Endothelial cell of umbilical vein (primary cell): ENCODE measurements at regions not wholly inside any gene's neighbourhood (a gene's known extent, or its start where the extent isn't known, plus 50 kb on each side); places are given as distances from the start of the nearest gene placed in this dataset.

Experiments used
- BruUV-seq: library from RNA; stranded (reverse); fragments of 400-500 nt; replicated peaks from 2 replicates; lab custom pipeline; 2021; lab: Mats Ljungman, UMichigan
- CTCF ChIA-PET: fragments of 300-600, 350-600 bp; sonication (Branson Sonifier 250); formaldehyde crosslinking; loops from one replicate; lab custom pipeline; 2021; ENCODE audit warnings: antibody characterized with exemption, inconsistent platforms; lab: Charles Lee
- POLR2A ChIA-PET: fragments of 300-600, 350-600 bp; sonication (Branson Sonifier 250); formaldehyde crosslinking; loops from one replicate; lab custom pipeline; 2021; ENCODE audit warnings: antibody characterized with exemption, inconsistent platforms; lab: Charles Lee
- DNase-seq: peaks from one replicate; pipeline ENCODE4 v3.0.0-alpha.2; 2011; ENCODE audit warnings: low read depth, low spot score
- FAIRE-seq: peaks from 2 replicates; lab custom pipeline; 2011; peaks lifted over from hg19 to GRCh38; lab: Jason Lieb, UNC
- H2AFZ ChIP-seq: 2 replicates; pipeline ENCODE4 v1.6.0; 2012; ENCODE audit warnings: low read depth, low read length, control low read depth, inconsistent platforms
- H3K27ac ChIP-seq: 2 replicates; pipeline ENCODE4 v1.5.1; 2011; ENCODE audit warnings: low read depth, mild to moderate bottlenecking, control low read depth, low read length, moderate library complexity; ENCODE audit not compliant: insufficient read depth
- H3K27me3 ChIP-seq, 2 experiments: 2 replicates each; pipeline versions ENCODE4 v1.6.0 to v1.6.1; 2011; ENCODE audit warnings: low read length in 2 of 2, mixed read lengths in 1 of 2; ENCODE audit not compliant: control insufficient read depth in 2 of 2, insufficient read depth in 2 of 2
- H3K36me3 ChIP-seq, 2 experiments: 2 replicates in 1 of 2; 3 replicates in 1 of 2; pipeline ENCODE4 v1.5.1; 2011; ENCODE audit warnings: low read length in 2 of 2, mild to moderate bottlenecking in 1 of 2, moderate library complexity in 1 of 2; ENCODE audit not compliant: control insufficient read depth in 2 of 2, insufficient read depth in 2 of 2; ENCODE audit errors: extremely low read depth in 1 of 2
- H3K4me1 ChIP-seq: 3 replicates; pipeline ENCODE4 v1.5.1; 2011; ENCODE audit warnings: mild to moderate bottlenecking, low read length; ENCODE audit not compliant: control insufficient read depth, insufficient read depth; ENCODE audit errors: extremely low read depth
- H3K4me2 ChIP-seq: 2 replicates; pipeline ENCODE4 v1.6.1; 2011; ENCODE audit warnings: low read length, control low read depth, mixed read lengths; ENCODE audit not compliant: insufficient read depth
- H3K4me3 ChIP-seq, 3 experiments: fragments of 200-600 bp in 1 of 3; sonication (generic), shearing (Covaris generic) in 1 of 3; replicated peaks in 1 of 3; 2 replicates each; pipeline ENCODE4 v1.5.1; 2011 to 2016; ENCODE audit warnings: control low read depth in 3 of 3, low read length in 3 of 3, mild to moderate bottlenecking in 2 of 3, inconsistent platforms in 1 of 3, low read depth in 1 of 3, moderate library complexity in 1 of 3; ENCODE audit not compliant: insufficient read depth in 1 of 3
- H3K79me2 ChIP-seq: 2 replicates; pipeline ENCODE4 v1.6.0; 2012; ENCODE audit warnings: low read length, inconsistent platforms; ENCODE audit not compliant: control insufficient read depth, insufficient read depth
- H3K9ac ChIP-seq: replicated peaks from 2 replicates; pipeline ENCODE3; 2011; ENCODE audit warnings: low read length, control low read depth; ENCODE audit not compliant: insufficient read depth; ENCODE audit errors: extremely low read depth
- H3K9me1 ChIP-seq: replicated peaks from 3 replicates; pipeline ENCODE4 v1.6.0; 2011; ENCODE audit warnings: mild to moderate bottlenecking, low read length; ENCODE audit not compliant: control insufficient read depth, insufficient read depth; ENCODE audit errors: extremely low read depth
- H3K9me3 ChIP-seq: replicated peaks from 2 replicates; pipeline ENCODE4 v1.5.1; 2012; ENCODE audit warnings: low read length, inconsistent platforms; ENCODE audit not compliant: control insufficient read depth, insufficient read depth
- H4K20me1 ChIP-seq: replicated peaks from 2 replicates; pipeline ENCODE3; 2011; ENCODE audit warnings: mild to moderate bottlenecking, low read length; ENCODE audit not compliant: control insufficient read depth, insufficient read depth; ENCODE audit errors: extremely low read depth
- EZH2 ChIP-seq: IDR thresholded peaks from 2 replicates; pipeline ENCODE4 v1.6.1; 2012; ENCODE audit warnings: borderline replicate concordance, low read depth, mild to moderate bottlenecking, moderate library complexity, low read length, inconsistent platforms; ENCODE audit not compliant: severe bottlenecking
- FOS ChIP-seq: IDR thresholded peaks from 2 replicates; pipeline ENCODE4 v1.6.1; 2011; ENCODE audit warnings: mild to moderate bottlenecking, low read length, moderate library complexity, borderline replicate concordance; ENCODE audit not compliant: insufficient read depth
- GATA2 ChIP-seq: IDR thresholded peaks from 2 replicates; pipeline ENCODE4 v1.7.0; 2011; ENCODE audit warnings: low read depth, mild to moderate bottlenecking, moderate library complexity, mixed read lengths, low read length; ENCODE audit not compliant: insufficient read length, insufficient read depth
- MAX ChIP-seq: IDR thresholded peaks from 2 replicates; pipeline ENCODE4 v1.6.1; 2011; ENCODE audit not compliant: insufficient read depth, insufficient read length
- MYC ChIP-seq: IDR thresholded peaks from one replicate; pipeline ENCODE4 v1.6.1; 2011; ENCODE audit warnings: mild to moderate bottlenecking, low read depth, low read length
- POLR2A ChIP-seq: IDR thresholded peaks from 2 replicates; pipeline ENCODE4 v1.6.1; 2012; ENCODE audit warnings: low read depth, mild to moderate bottlenecking, control low read depth, low read length
- dilution Hi-C: fragments of 300-500 bp; cut with MboI; formaldehyde crosslinking; loops from one replicate; pipeline ENCODE4 v1.15.0; 2019; ENCODE audit warnings: low sequenced_read_pairs; ENCODE audit not compliant: extremely low pct_ligation_motif_present
- intact Hi-C: fragments of 100-400 bp; cut with micrococcal nuclease; formaldehyde crosslinking; loops from one replicate; pipeline ENCODE4 v1.10.0; 2022

GRCh38 chr12:19834592-19834991, 395.3 kb downstream of the AEBP2 start:
- POLR2A ChIA-PET: no interaction called here
- no peaks in the 10 kb centered on the region for H3K36me3 ChIP-seq
- H3K27me3 ChIP-seq: no peaks in the 10 kb centered on the region
- CTCF ChIA-PET: interaction anchor here (1.1 to 1.5 kb wide), 4 partner anchors 34 to 95 kb away, joined by 3 to 5 read pairs (median 4); no protein-coding TSS in a partner anchor
- intact Hi-C loops: no loop called here
- H3K4me2 ChIP-seq: no peak overlapping the region
- no peaks in the 10 kb centered on the region for H4K20me1 ChIP-seq
- H3K4me1 ChIP-seq: no peaks in the 10 kb centered on the region
- BruUV-seq: no TSS peak
- H3K9ac ChIP-seq: no peak overlapping the region
- FAIRE-seq: no peak
- no peaks in the 10 kb centered on the region for H3K79me2 ChIP-seq
- no peaks in the 10 kb centered on the region for H3K9me1 ChIP-seq
- no peak overlapping the region for H3K4me3 ChIP-seq
- dilution Hi-C loops: no loop called here
- no peak overlapping the region for H3K27ac ChIP-seq
- DNase-seq: no peak
- TF ChIP-seq GATA2: no peak
- no peak for TF ChIP-seq POLR2A
- TF ChIP-seq EZH2: no peak
- TF ChIP-seq FOS: no peak
- no peak overlapping the region for H2AFZ ChIP-seq
- no peaks in the 10 kb centered on the region for H3K9me3 ChIP-seq

- Histone ChIP-seq H3K9me3 (no peaks in the 10 kb centered on the region), H3K4me3 (no peak overlapping the region), H3K27me3 (no peaks in the 10 kb centered on the region), H4K20me1 (no peaks in the 10 kb centered on the region), H3K36me3 (no peaks in the 10 kb centered on the region), H3K4me2 (no peak overlapping the region), H3K79me2 (no peaks in the 10 kb centered on the region), H2AFZ (no peak overlapping the region), H3K27ac (no peak overlapping the region), H3K9ac (no peak overlapping the region), H3K9me1 (no peaks in the 10 kb centered on the region), H3K4me1 (no peaks in the 10 kb centered on the region)
- TF ChIP-seq MAX: no peak
- TF ChIP-seq GATA2: no peak
- TF ChIP-seq MYC: no peak
- no peak for TF ChIP-seq EZH2
- TF ChIP-seq FOS: no peak
- DNase-seq: no peak
- CTCF ChIA-PET: interaction anchor here (1.4 kb wide), 1 partner anchor 28 kb away, joined by 4 read pairs; no protein-coding TSS in a partner anchor
- no peak for FAIRE-seq
- BruUV-seq: no TSS peak
- dilution Hi-C loops: no loop called here
- intact Hi-C loops: no loop called here
- POLR2A ChIA-PET: no interaction called here
These were observed 396.8 kb downstream of the AEBP2 start for GRCh38 chr12:19836056-19836455.
